ENCODE measurements at regions not wholly inside any gene's neighbourhood (a gene's known extent, or its start where the extent isn't known, plus 50 kb on each side); places are given as distances from the start of the nearest gene placed in this dataset.

DNA sequence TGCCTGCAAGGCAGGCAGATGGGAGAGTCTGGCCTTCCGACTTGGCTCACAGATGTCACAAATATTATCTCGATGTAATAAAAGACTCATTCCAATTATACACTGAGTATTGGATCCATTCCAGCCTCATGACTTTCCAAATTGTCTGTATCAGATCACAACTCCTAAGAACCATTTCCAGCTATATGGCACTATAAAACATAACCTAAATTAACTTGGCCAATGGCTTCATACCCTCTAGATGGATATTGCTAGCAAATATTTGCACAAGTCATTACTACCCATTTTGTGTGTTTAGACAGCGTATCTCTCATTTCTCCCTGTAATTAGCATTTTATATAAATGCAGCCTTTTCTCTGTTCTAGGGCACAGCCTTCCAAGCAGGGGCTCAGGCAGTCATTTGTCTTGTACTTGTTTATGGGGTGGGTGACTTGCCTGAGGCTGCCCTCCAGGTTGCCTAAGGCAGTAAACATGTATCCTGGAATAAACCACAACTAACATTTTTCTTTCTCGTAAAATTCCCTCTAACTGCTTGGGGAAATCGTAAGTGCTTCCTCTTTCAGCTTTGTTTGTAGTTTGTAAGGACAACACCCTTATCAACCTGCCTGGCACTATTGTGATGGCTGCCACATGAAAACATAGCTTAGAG is 70.6 kb upstream of the KCNJ6 start:
- no TSS peak for BruUV-seq (replicated peaks)
- intact Hi-C loops (cut with micrococcal nuclease; ENCODE audit: unreplicated experiment): no loop called here
- no peak for TF ChIP-seq EZH2 (IDR thresholded peaks at IDR 0.05; ENCODE audit: borderline replicate concordance, low read depth, low read length, poor library complexity, severe bottlenecking)
- TF ChIP-seq, protein P1, sequence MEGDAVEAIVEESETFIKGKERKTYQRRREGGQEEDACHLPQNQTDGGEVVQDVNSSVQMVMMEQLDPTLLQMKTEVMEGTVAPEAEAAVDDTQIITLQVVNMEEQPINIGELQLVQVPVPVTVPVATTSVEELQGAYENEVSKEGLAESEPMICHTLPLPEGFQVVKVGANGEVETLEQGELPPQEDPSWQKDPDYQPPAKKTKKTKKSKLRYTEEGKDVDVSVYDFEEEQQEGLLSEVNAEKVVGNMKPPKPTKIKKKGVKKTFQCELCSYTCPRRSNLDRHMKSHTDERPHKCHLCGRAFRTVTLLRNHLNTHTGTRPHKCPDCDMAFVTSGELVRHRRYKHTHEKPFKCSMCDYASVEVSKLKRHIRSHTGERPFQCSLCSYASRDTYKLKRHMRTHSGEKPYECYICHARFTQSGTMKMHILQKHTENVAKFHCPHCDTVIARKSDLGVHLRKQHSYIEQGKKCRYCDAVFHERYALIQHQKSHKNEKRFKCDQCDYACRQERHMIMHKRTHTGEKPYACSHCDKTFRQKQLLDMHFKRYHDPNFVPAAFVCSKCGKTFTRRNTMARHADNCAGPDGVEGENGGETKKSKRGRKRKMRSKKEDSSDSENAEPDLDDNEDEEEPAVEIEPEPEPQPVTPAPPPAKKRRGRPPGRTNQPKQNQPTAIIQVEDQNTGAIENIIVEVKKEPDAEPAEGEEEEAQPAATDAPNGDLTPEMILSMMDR (conservative IDR thresholded peaks at IDR 0.05; ENCODE audit: low read depth, low read length): no peak
- peaks cover 6% of the 10 kb centered on the region for H3K27me3 ChIP-seq (replicated peaks; ENCODE audit: insufficient read depth, low read depth, low read length, poor library complexity)
- H3K4me1 ChIP-seq (ENCODE audit: insufficient read depth, low read length, poor library complexity, severe bottlenecking): no peaks in the 10 kb centered on the region
- no peak overlapping the region for H3K4me3 ChIP-seq (ENCODE audit: low read depth, low read length, poor library complexity, severe bottlenecking)
- POLR2A ChIA-PET (ENCODE audit: low non-redundant PET): no interaction called here
- no peaks in the 10 kb centered on the region for H3K9me3 ChIP-seq (ENCODE audit: low read depth, low read length, poor library complexity, severe bottlenecking)
- no peaks in the 10 kb centered on the region for H3K36me3 ChIP-seq (ENCODE audit: insufficient read depth, low read length, poor library complexity, severe bottlenecking)
- CTCF ChIA-PET: no interaction called here
- no peak overlapping the region for H3K27ac ChIP-seq (ENCODE audit: low read depth, low read length, poor library complexity, severe bottlenecking)
- no peak for DNase-seq (ENCODE audit: low spot score)

- DNase-seq (ENCODE audit: low spot score): no peak
- intact Hi-C loops (cut with micrococcal nuclease; ENCODE audit: unreplicated experiment): no loop called here
- Histone ChIP-seq H3K4me3 (ENCODE audit: low read depth, low read length, poor library complexity, severe bottlenecking) (no peak overlapping the region), H3K27ac (ENCODE audit: low read depth, low read length, poor library complexity, severe bottlenecking) (no peak overlapping the region), H3K36me3 (ENCODE audit: insufficient read depth, low read length, poor library complexity, severe bottlenecking) (no peaks in the 10 kb centered on the region), H3K27me3 (replicated peaks; ENCODE audit: insufficient read depth, low read depth, low read length, poor library complexity) (no peaks in the 10 kb centered on the region), H3K9me3 (ENCODE audit: low read depth, low read length, poor library complexity, severe bottlenecking) (no peaks in the 10 kb centered on the region), H3K4me1 (ENCODE audit: insufficient read depth, low read length, poor library complexity, severe bottlenecking) (no peaks in the 10 kb centered on the region)
- BruUV-seq (replicated peaks): no TSS peak
- ChIA-PET POLR2A (ENCODE audit: low non-redundant PET) (no interaction called here), CTCF (no interaction called here)
- TF ChIP-seq, protein P1 (conservative IDR thresholded peaks at IDR 0.05; ENCODE audit: low read depth, low read length): no peak
- TF ChIP-seq EZH2 (IDR thresholded peaks at IDR 0.05; ENCODE audit: borderline replicate concordance, low read depth, low read length, poor library complexity, severe bottlenecking): no peak
These were observed 71.4 kb upstream of the KCNJ6 start for GRCh38 chr21:37987668-37988067.

GRCh38 chr21:37993071-37993470 is 76.8 kb upstream of the KCNJ6 start:
- no peak overlapping the region for H3K27ac ChIP-seq (ENCODE audit: low read depth, low read length, poor library complexity, severe bottlenecking)
- no peak overlapping the region for H3K4me3 ChIP-seq (ENCODE audit: low read depth, low read length, poor library complexity, severe bottlenecking)
- H3K27me3 ChIP-seq (replicated peaks; ENCODE audit: insufficient read depth, low read depth, low read length, poor library complexity): peaks cover 8% of the 10 kb centered on the region
- no peaks in the 10 kb centered on the region for H3K9me3 ChIP-seq (ENCODE audit: low read depth, low read length, poor library complexity, severe bottlenecking)
- ChIA-PET CTCF (interaction anchor here (0.6 kb wide), 1 partner anchor 932 kb away, joined by 3 read pairs; no protein-coding TSS in a partner anchor), POLR2A (ENCODE audit: low non-redundant PET) (no interaction called here)
- intact Hi-C loops (cut with micrococcal nuclease; ENCODE audit: unreplicated experiment): no loop called here
- DNase-seq (ENCODE audit: low spot score): no peak
- no peaks in the 10 kb centered on the region for H3K36me3 ChIP-seq (ENCODE audit: insufficient read depth, low read length, poor library complexity, severe bottlenecking)
- BruUV-seq (replicated peaks): no TSS peak
- H3K4me1 ChIP-seq (ENCODE audit: insufficient read depth, low read length, poor library complexity, severe bottlenecking): no peaks in the 10 kb centered on the region
- TF ChIP-seq EZH2 (IDR thresholded peaks at IDR 0.05; ENCODE audit: borderline replicate concordance, low read depth, low read length, poor library complexity, severe bottlenecking): no peak
- TF ChIP-seq, protein P1 (conservative IDR thresholded peaks at IDR 0.05; ENCODE audit: low read depth, low read length): no peak

All from A673 (cell line).